GM23248 (cell line): ENCODE measurements at regions not wholly inside any gene's neighbourhood (a gene's known extent, or its start where the extent isn't known, plus 50 kb on each side); places are given as distances from the start of the nearest gene placed in this dataset.

ENCODE experiments used
- EZH2 ChIP-seq: fragments of 200-600 bp; sonication (generic); IDR thresholded peaks from 2 replicates; pipeline ENCODE4 v1.6.1; 2018; ENCODE audit warnings: antibody characterized with exemption, mild to moderate bottlenecking; ENCODE audit not compliant: insufficient read depth, poor library complexity, severe bottlenecking
- EZH2phosphoT487 ChIP-seq: fragments of 200-600 bp; sonication (generic); IDR thresholded peaks from 2 replicates; pipeline ENCODE4 v1.6.1; 2018; ENCODE audit warnings: antibody characterized with exemption, moderate library complexity, mild to moderate bottlenecking, low read depth; ENCODE audit not compliant: insufficient read depth

DNA sequence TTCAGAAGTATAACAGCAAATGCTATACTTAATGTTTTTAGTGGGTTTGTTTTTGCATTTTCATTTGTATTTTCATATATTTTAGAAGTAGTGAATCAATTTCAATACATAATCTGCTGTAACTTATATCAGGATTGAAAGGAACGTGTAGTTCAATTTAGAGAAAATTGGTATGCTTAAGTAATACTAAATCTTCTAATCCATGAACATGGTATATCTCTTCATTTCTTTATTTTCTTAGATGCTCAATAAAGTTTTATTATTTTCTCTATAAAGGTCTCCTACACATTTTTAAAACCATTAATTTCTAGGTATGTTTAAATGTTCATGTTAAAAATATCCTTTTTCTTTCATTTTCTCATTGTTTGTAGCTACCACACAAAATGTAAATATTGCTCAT, 85.1 kb downstream of the STMND1 start:
- TF ChIP-seq EZH2 (no peak), EZH2phosphoT487 (no peak)
